CD14-positive monocyte (primary cell): ENCODE measurements at regions not wholly inside any gene's neighbourhood (a gene's known extent, or its start where the extent isn't known, plus 50 kb on each side); places are given as distances from the start of the nearest gene placed in this dataset.

Experiments used
- DNase-seq, 3 donors: peaks; one replicate each; pipeline ENCODE4 v3.0.0-alpha.2; 2011 to 2022
- H2AFZ ChIP-seq: 2 replicates; pipeline ENCODE4 v1.6.0; 2012; ENCODE audit warnings: mild to moderate bottlenecking, low read depth, low read length, inconsistent platforms; ENCODE audit not compliant: insufficient read depth, poor library complexity, severe bottlenecking
- H3K27ac ChIP-seq, 2 donors: 1 replicate in 1 of 2; 2 replicates in 1 of 2; pipeline ENCODE4 v1.5.1; 2012 to 2013; ENCODE audit warnings: low read length in 2 of 2, control low read depth in 1 of 2, inconsistent platforms in 1 of 2, low read depth in 1 of 2, mild to moderate bottlenecking in 1 of 2
- H3K27me3 ChIP-seq, 2 donors: one replicate each; pipeline versions ENCODE4 v1.6.0 to v1.6.1; 2011 to 2013; ENCODE audit warnings: low read length in 2 of 2; ENCODE audit not compliant: control insufficient read depth in 2 of 2, insufficient read depth in 2 of 2
- H3K36me3 ChIP-seq, 2 donors: replicated peaks in 1 of 2; 1 replicate in 1 of 2; 2 replicates in 1 of 2; pipeline versions ENCODE4 v1.5.1 to v1.6.1; 2012 to 2013; ENCODE audit warnings: low read length in 2 of 2, control low read depth in 1 of 2, inconsistent platforms in 1 of 2, mild to moderate bottlenecking in 1 of 2; ENCODE audit not compliant: insufficient read depth in 2 of 2, control insufficient read depth in 1 of 2
- H3K4me1 ChIP-seq, 2 donors: 1 replicate in 1 of 2; 2 replicates in 1 of 2; pipeline versions ENCODE4 v1.5.1 to v1.6.1; 2012 to 2013; ENCODE audit warnings: low read length in 2 of 2, control low read depth in 1 of 2, inconsistent platforms in 1 of 2, mild to moderate bottlenecking in 1 of 2, moderate library complexity in 1 of 2; ENCODE audit not compliant: insufficient read depth in 2 of 2, control insufficient read depth in 1 of 2
- H3K4me2 ChIP-seq: replicated peaks from 2 replicates; pipeline ENCODE3; 2012; ENCODE audit warnings: low read length, moderate library complexity, mild to moderate bottlenecking; ENCODE audit not compliant: poor library complexity, severe bottlenecking; ENCODE audit errors: extremely low read depth
- H3K4me3 ChIP-seq, 3 experiments: fragments of 200-600 bp in 1 of 3; sonication (generic) in 1 of 3; replicated peaks in 1 of 3; 1 replicate in 2 of 3; 2 replicates in 1 of 3; pipeline ENCODE4 v1.5.1; 2011 to 2013; ENCODE audit warnings: low read length in 3 of 3, mild to moderate bottlenecking in 3 of 3, control low read depth in 2 of 3, low read depth in 2 of 3, inconsistent platforms in 1 of 3, moderate library complexity in 1 of 3
- H3K79me2 ChIP-seq: 2 replicates; pipeline ENCODE4 v1.6.0; 2012; ENCODE audit warnings: mild to moderate bottlenecking, control low read depth, inconsistent platforms, low read length, moderate library complexity; ENCODE audit not compliant: insufficient read depth
- H3K9ac ChIP-seq: 2 replicates; pipeline ENCODE4 v1.6.0; 2017; ENCODE audit warnings: low read length, mild to moderate bottlenecking; ENCODE audit not compliant: insufficient read depth, poor library complexity, severe bottlenecking
- H3K9me3 ChIP-seq, 2 donors: replicated peaks in 1 of 2; 1 replicate in 1 of 2; 2 replicates in 1 of 2; pipeline versions ENCODE4 v1.5.1 to v1.6.1; 2012 to 2013; ENCODE audit warnings: low read length in 2 of 2, control low read depth in 1 of 2; ENCODE audit not compliant: control insufficient read depth in 1 of 2, insufficient read depth in 1 of 2
- H4K20me1 ChIP-seq: 2 replicates; pipeline ENCODE4 v1.6.0; 2012; ENCODE audit warnings: mild to moderate bottlenecking, low read length, control low read depth, moderate library complexity; ENCODE audit not compliant: insufficient read depth
- H3K27ac Mint-ChIP-seq, 7 donors: one replicate each; pipeline ENCODE4 v1.8.0; 2020; ENCODE audit warnings: mild to moderate bottlenecking in 7 of 7, mixed read lengths in 7 of 7, moderate library complexity in 6 of 7, inconsistent platforms in 2 of 7
- H3K27me3 Mint-ChIP-seq, 3 donors: one replicate each; pipeline ENCODE4 v1.8.0; 2021 to 2022; ENCODE audit warnings: low read depth in 3 of 3, mild to moderate bottlenecking in 3 of 3, mixed read lengths in 3 of 3, moderate library complexity in 3 of 3, inconsistent platforms in 1 of 3
- H3K36me3 Mint-ChIP-seq, 2 donors: one replicate each; pipeline ENCODE4 v1.8.0; 2020; ENCODE audit warnings: mixed read lengths in 2 of 2, inconsistent platforms in 1 of 2, mild to moderate bottlenecking in 1 of 2
- H3K4me1 Mint-ChIP-seq: one replicate; pipeline ENCODE4 v1.8.0; 2020; ENCODE audit warnings: mild to moderate bottlenecking, mixed read lengths
- H3K4me3 Mint-ChIP-seq, 2 donors: one replicate each; pipeline ENCODE4 v1.8.0; 2020; ENCODE audit warnings: mild to moderate bottlenecking in 2 of 2, mixed read lengths in 2 of 2, moderate library complexity in 1 of 2
- H3K9me3 Mint-ChIP-seq, 7 donors: one replicate each; pipeline ENCODE4 v1.8.0; 2020 to 2022; ENCODE audit warnings: mixed read lengths in 7 of 7, mild to moderate bottlenecking in 6 of 7, moderate library complexity in 6 of 7, inconsistent platforms in 2 of 7
- WGBS: methylation state at CpG from one replicate; pipeline ENCODE4 v1.1.5; 2013; ENCODE audit warnings: missing lambda C conversion rate; ENCODE audit not compliant: insufficient coverage; 5-methylcytosine and 5-hydroxymethylcytosine counted together
- intact Hi-C, 2 donors: fragments of 100-400 bp; cut with micrococcal nuclease; formaldehyde crosslinking; loops; one replicate each; pipeline versions ENCODE4 v1.15.0 to v1.15.1; 2023
- TF ChIP-seq, protein P1 (sequence below): fragments of 200-600 bp; IDR thresholded peaks from one replicate; pipeline ENCODE4 v1.8.0; 2022; ENCODE audit warnings: antibody characterized with exemption, mild to moderate bottlenecking

DNA sequence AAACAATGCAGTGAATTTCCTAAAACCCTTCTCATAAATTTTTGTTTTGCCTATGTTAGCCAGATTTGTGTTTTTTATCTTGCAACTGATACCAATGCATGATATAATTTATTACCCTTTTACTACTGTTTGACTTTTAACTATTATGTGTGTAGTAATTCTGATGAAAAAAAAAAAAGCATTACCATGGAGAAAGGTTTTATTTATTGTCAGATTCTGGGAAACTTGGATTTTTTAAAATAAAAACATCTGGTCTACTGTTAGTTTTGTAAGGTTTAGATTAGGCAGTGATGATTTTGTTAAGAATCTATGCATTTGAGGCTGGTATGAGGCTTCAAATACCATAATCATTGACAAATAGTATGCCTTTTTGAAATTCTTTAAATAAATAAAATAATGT, 470.4 kb upstream of the ROBO1 start:
- H3K36me3 Mint-ChIP-seq, result no peaks in the 10 kb centered on the region
- Histone ChIP-seq H3K9me3 (no peaks in the 10 kb centered on the region), H3K79me2 (no peaks in the 10 kb centered on the region), H3K4me1 (no peaks in the 10 kb centered on the region), H2AFZ (no peak overlapping the region), H4K20me1 (no peaks in the 10 kb centered on the region), H3K36me3 (no peaks in the 10 kb centered on the region), H3K27me3 (no peaks in the 10 kb centered on the region), H3K4me2 (no peak overlapping the region), H3K9ac (no peak overlapping the region), H3K27ac (no peak overlapping the region), H3K4me3 (no peak overlapping the region)
- H3K4me1 Mint-ChIP-seq, result no peaks in the 10 kb centered on the region
- no peak overlapping the region for H3K27ac Mint-ChIP-seq
- H3K4me3 Mint-ChIP-seq, result no peak overlapping the region
- TF ChIP-seq, protein P1, sequence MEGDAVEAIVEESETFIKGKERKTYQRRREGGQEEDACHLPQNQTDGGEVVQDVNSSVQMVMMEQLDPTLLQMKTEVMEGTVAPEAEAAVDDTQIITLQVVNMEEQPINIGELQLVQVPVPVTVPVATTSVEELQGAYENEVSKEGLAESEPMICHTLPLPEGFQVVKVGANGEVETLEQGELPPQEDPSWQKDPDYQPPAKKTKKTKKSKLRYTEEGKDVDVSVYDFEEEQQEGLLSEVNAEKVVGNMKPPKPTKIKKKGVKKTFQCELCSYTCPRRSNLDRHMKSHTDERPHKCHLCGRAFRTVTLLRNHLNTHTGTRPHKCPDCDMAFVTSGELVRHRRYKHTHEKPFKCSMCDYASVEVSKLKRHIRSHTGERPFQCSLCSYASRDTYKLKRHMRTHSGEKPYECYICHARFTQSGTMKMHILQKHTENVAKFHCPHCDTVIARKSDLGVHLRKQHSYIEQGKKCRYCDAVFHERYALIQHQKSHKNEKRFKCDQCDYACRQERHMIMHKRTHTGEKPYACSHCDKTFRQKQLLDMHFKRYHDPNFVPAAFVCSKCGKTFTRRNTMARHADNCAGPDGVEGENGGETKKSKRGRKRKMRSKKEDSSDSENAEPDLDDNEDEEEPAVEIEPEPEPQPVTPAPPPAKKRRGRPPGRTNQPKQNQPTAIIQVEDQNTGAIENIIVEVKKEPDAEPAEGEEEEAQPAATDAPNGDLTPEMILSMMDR, result no peak
- intact Hi-C loops, result no loop called here
- H3K27me3 Mint-ChIP-seq, result no peaks in the 10 kb centered on the region
- H3K9me3 Mint-ChIP-seq, result no peaks in the 10 kb centered on the region
- no peak for DNase-seq

DNA sequence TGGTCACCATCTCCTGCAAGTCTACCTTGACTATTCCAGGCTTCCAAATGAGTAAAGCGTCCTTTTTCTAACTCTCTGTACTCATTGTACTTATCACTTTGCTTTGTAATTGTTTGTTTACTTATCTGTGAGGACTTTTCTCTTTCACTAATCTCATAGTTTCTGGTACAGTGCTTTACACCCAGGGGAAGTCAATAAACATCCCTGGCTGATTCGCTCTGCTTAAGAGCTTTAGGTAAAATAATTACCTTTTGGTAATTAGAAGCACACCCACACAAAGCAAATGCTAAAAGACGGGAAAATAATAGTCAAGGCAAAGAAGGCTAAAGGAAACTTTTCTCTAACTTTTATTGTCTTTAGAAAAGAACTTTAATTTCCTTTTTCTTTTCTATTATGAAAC, 466.9 kb upstream of the ROBO1 start:
- no peak for DNase-seq
- Histone ChIP-seq H3K9ac (no peak overlapping the region), H3K27me3 (no peaks in the 10 kb centered on the region), H2AFZ (no peak overlapping the region), H3K36me3 (no peaks in the 10 kb centered on the region), H3K4me2 (no peak overlapping the region), H3K4me1 (no peaks in the 10 kb centered on the region), H3K9me3 (no peaks in the 10 kb centered on the region), H3K79me2 (no peaks in the 10 kb centered on the region), H3K27ac (no peak overlapping the region), H4K20me1 (no peaks in the 10 kb centered on the region), H3K4me3 (no peak overlapping the region)
- Mint-ChIP-seq H3K4me3 (no peak overlapping the region), H3K36me3 (no peaks in the 10 kb centered on the region), H3K4me1 (no peaks in the 10 kb centered on the region), H3K27ac (no peak overlapping the region), H3K9me3 (peaks cover 0 to 3% (median 0%) of the 10 kb centered on the region in 7 donors), H3K27me3 (no peaks in the 10 kb centered on the region)
- TF ChIP-seq, protein P1, result no peak
- intact Hi-C loops, result no loop called here
- WGBS, result no CpG with 5 or more reads among the region's 3 CpGs
